ENCODE measurements at regions not wholly inside any gene's neighbourhood (a gene's known extent, or its start where the extent isn't known, plus 50 kb on each side); places are given as distances from the start of the nearest gene placed in this dataset.

GRCh38 chr11:115767883-115768282, 263.7 kb upstream of the CADM1 start:
- CTCF ChIA-PET = interaction anchor here (1.1 kb wide), 1 partner anchor 11 kb away, joined by 3 read pairs; no protein-coding TSS in a partner anchor
- no peak for DNase-seq (ENCODE audit: extremely low spot score)
- POLR2A ChIA-PET = no interaction called here
- TF ChIP-seq CTCF (IDR thresholded peaks at IDR 0.05; ENCODE audit: control extremely low read depth, extremely low read depth, low read depth, missing control alignments) = no peak

DNA sequence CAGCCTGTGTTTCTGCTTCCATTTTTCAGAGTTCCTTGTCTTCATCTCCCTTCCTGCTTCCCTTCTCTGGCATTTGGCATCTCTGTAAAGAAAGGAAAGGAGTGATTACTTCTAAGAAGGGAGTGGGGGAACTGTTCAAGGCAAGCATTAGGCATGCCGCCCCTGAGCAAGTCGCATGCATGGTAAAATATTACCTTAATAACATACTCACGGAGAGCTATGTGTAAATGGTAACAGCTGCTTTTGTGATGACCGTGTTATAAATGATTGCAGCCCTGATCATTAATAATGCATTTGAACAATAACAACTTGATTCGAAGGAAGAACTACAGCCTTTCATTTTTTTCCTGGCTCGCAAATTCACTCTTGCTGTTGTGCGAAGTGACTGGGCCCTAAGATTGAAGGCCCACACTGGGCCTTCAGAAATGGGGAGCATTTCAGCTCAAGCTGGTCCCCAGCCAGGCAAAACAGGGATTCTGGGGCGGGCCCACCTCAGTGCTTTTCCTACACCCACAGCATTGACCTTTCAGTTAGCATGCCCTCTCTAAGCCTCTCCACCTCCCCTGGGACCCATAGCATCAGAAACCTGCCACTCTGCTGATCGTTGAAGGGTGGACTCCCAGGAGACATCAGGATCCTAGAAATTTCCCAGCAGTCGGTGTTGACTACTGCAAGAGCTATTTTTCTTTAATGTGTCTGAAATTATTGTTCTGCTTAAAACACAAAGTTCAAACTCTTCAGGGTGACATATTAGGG, 263.0 kb upstream of the CADM1 start:
- POLR2A ChIA-PET = no interaction called here
- no peak for TF ChIP-seq CTCF (IDR thresholded peaks at IDR 0.05; ENCODE audit: control extremely low read depth, extremely low read depth, low read depth, missing control alignments)
- CTCF ChIA-PET = interaction anchor here (1.1 kb wide), 2 partner anchors 11 to 12 kb away, joined by 3 to 4 read pairs; no protein-coding TSS in a partner anchor
- DNase-seq (ENCODE audit: extremely low spot score) = no peak

DNA sequence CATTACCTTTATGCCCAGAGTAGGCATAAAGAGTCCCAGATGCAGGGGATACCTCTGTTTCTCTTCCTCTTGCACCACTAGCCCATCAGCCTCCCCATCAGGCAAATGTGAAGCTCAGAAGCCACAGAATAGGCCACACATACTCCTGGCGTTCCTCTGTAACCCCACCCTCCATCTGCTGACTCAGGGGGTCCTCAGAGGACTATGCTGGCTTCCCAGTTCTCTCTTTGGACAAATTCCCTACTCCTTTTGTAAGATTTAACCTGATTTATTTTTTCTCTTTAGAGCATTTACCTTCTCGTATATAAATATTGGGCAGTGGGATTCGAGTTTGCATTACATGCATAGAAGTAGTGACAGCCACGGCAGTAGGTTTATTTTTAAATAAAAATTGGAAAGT, 262.3 kb upstream of the CADM1 start:
- CTCF ChIA-PET = interaction anchor here (1.1 kb wide), 1 partner anchor 10 kb away, joined by 4 read pairs; no protein-coding TSS in a partner anchor
- POLR2A ChIA-PET = no interaction called here
- DNase-seq (ENCODE audit: extremely low spot score) = no peak
- no peak for TF ChIP-seq CTCF (IDR thresholded peaks at IDR 0.05; ENCODE audit: control extremely low read depth, extremely low read depth, low read depth, missing control alignments)

DNA sequence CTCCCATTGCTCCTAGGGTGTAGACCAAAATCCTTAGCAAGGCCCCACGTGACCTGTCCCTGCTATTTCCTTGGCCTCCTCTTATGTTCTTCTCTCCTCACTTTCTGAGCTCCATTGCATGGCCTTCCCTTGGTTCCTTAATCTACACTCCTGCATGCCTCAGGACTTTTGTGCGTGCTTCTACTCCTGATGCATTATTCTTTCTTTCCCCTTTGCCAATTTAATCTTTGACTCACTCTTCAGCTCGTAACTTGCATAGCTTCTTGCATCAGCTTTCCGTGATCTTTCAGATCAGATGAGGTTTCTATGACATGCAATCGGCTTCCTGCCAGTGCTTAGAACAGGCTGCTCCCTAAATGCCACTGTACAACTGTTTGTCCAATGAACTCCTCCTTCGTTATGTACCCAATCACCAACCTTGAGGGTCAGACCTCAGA, 261.6 kb upstream of the CADM1 start:
- no peak for TF ChIP-seq CTCF (IDR thresholded peaks at IDR 0.05; ENCODE audit: control extremely low read depth, extremely low read depth, low read depth, missing control alignments)
- CTCF ChIA-PET = interaction anchor here (1.1 to 1.2 kb wide), 2 partner anchors 10 to 34 kb away, joined by 3 to 4 read pairs; no protein-coding TSS in a partner anchor
- DNase-seq (ENCODE audit: extremely low spot score) = no peak
- POLR2A ChIA-PET = no interaction called here

DNA sequence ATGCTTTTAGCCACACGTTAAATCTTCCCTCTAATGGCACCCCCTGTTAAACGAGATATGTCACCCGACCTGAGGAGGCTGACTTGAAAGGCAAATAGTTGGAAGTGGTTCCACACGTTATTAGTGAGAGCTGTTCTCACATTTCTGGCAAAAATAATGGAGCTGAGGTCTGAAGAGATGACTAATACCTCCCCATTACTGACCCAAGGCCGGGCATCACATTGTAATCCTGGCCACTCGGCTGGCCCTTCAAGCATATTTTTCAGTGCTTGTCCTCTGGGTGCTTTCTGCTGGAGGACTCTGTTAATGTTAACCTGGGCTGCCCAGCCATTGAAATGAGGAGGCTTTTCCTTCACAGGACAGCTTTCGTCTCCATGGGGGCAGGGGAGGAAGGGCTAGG, 260.0 kb upstream of the CADM1 start:
- TF ChIP-seq CTCF (IDR thresholded peaks at IDR 0.05; ENCODE audit: control extremely low read depth, extremely low read depth, low read depth, missing control alignments) = no peak
- ChIA-PET CTCF (interaction anchor here (0.7 kb wide), 1 partner anchor 10 kb away, joined by 3 read pairs; no protein-coding TSS in a partner anchor), POLR2A (no interaction called here)
- no peak for DNase-seq (ENCODE audit: extremely low spot score)

- ChIA-PET CTCF (no interaction called here), POLR2A (no interaction called here)
- no peak for DNase-seq (ENCODE audit: extremely low spot score)
- no peak for TF ChIP-seq CTCF (IDR thresholded peaks at IDR 0.05; ENCODE audit: control extremely low read depth, extremely low read depth, low read depth, missing control alignments)
These were observed 257.6 kb upstream of the CADM1 start for GRCh38 chr11:115761817-115762216.

Data from GM10248 (cell line).